HepG2 (cell line): ENCODE measurements at regions not wholly inside any gene's neighbourhood (a gene's known extent, or its start where the extent isn't known, plus 50 kb on each side); places are given as distances from the start of the nearest gene placed in this dataset.

ENCODE experiments used
- ATAC-seq: fragments of 200-7000 bp; cut with Tn5 transposase; 3 replicates; pipeline ENCODE4 v1.9.1; 2020; ENCODE audit warnings: mild to moderate bottlenecking, moderate library complexity
- BruUV-seq: library from RNA; stranded (reverse); fragments of 400-500 nt; replicated peaks from 2 replicates; lab custom pipeline; 2021; lab: Mats Ljungman, UMichigan
- CTCF ChIA-PET: fragments of 300-600 bp; formaldehyde crosslinking; extraction: SDS; loops from one replicate; lab custom pipeline; 2021; ENCODE audit warnings: low total read pairs, inconsistent platforms, low intra/inter-chr PET ratio; lab: Yijun Ruan, JAX
- POLR2A ChIA-PET: fragments of 350-600 bp; sonication (Branson Sonifier 250); formaldehyde crosslinking; loops from one replicate; lab custom pipeline; 2020; ENCODE audit warnings: antibody characterized with exemption, inconsistent platforms; lab: Yijun Ruan, JAX
- DNase-seq: peaks from one replicate; pipeline ENCODE4 v3.0.0-alpha.2; 2015; ENCODE audit warnings: low spot score
- FAIRE-seq: peaks from 3 replicates; lab custom pipeline; 2011; peaks lifted over from hg19 to GRCh38; lab: Jason Lieb, UNC
- H2AFZ ChIP-seq: one replicate; pipeline ENCODE4 v1.6.1; 2011; ENCODE audit warnings: low read length, inconsistent platforms
- H3K27ac ChIP-seq: fragments of 300-600 bp; 3 replicates; pipeline ENCODE4 v1.8.0; 2011; ENCODE audit warnings: mixed run types, mild to moderate bottlenecking, mixed read lengths, low read length, inconsistent platforms; ENCODE audit not compliant: insufficient read depth; ENCODE audit errors: extremely low read length
- H3K27me3 ChIP-seq, 2 experiments: fragments of 200-600 bp in 1 of 2; 2 replicates in 1 of 2; 3 replicates in 1 of 2; pipeline versions ENCODE4 v1.6.0 to v1.8.0; 2011; ENCODE audit warnings: low read length in 2 of 2, mild to moderate bottlenecking in 2 of 2, moderate library complexity in 2 of 2, inconsistent platforms in 1 of 2; ENCODE audit not compliant: insufficient read depth in 2 of 2, control insufficient read depth in 1 of 2
- H3K36me3 ChIP-seq, 2 experiments: fragments of 200-600 bp in 1 of 2; replicated peaks in 1 of 2; 2 replicates in 1 of 2; 3 replicates in 1 of 2; pipeline versions ENCODE4 v1.5.1 to v1.8.0; 2011; ENCODE audit warnings: low read length in 2 of 2, inconsistent platforms in 1 of 2; ENCODE audit not compliant: insufficient read depth in 2 of 2, control insufficient read depth in 1 of 2
- H3K4me1 ChIP-seq: 2 replicates; pipeline ENCODE4 v1.5.1; 2012; ENCODE audit warnings: low read length, inconsistent platforms; ENCODE audit not compliant: insufficient read depth
- H3K4me2 ChIP-seq: 2 replicates; pipeline ENCODE4 v1.6.0; 2011; ENCODE audit warnings: low read depth, low read length, inconsistent platforms
- H3K4me3 ChIP-seq, 3 experiments: fragments of 200-600 bp in 1 of 3; sonication (generic), shearing (Covaris generic) in 1 of 3; replicated peaks in 1 of 3; 2 replicates each; pipeline ENCODE4 v1.5.1; 2011 to 2016; ENCODE audit warnings: low read length in 3 of 3, inconsistent platforms in 2 of 3, low read depth in 2 of 3, mild to moderate bottlenecking in 2 of 3, control low read depth in 1 of 3, mixed read lengths in 1 of 3; ENCODE audit not compliant: insufficient read depth in 1 of 3
- H3K79me2 ChIP-seq: one replicate; pipeline ENCODE4 v1.6.1; 2011; ENCODE audit warnings: low read length, inconsistent platforms; ENCODE audit not compliant: insufficient read depth
- H3K9ac ChIP-seq: 2 replicates; pipeline ENCODE4 v1.6.0; 2011; ENCODE audit warnings: mild to moderate bottlenecking, low read depth, low read length, inconsistent platforms; ENCODE audit not compliant: insufficient read depth
- H3K9me3 ChIP-seq: 2 replicates; pipeline ENCODE4 v1.5.1; 2012; ENCODE audit warnings: mild to moderate bottlenecking, low read length
- H4K20me1 ChIP-seq: 2 replicates; pipeline ENCODE4 v1.6.0; 2011; ENCODE audit warnings: inconsistent platforms, mild to moderate bottlenecking, low read length, moderate library complexity; ENCODE audit not compliant: insufficient read depth
- BCLAF1 ChIP-seq: fragments of 450-650 bp; IDR thresholded peaks from 2 replicates; pipeline ENCODE4 v1.6.1; 2017; ENCODE audit warnings: mild to moderate bottlenecking
- SRSF1 ChIP-seq: fragments of 200-400 bp; formaldehyde crosslinking; optimal IDR thresholded peaks from 2 replicates; pipeline ENCODE3; 2017; ENCODE audit warnings: mild to moderate bottlenecking, low read depth, low read length, moderate library complexity
- ZFP37 ChIP-seq: sonication (generic); formaldehyde crosslinking; IDR thresholded peaks from 2 replicates; pipeline ENCODE4 v1.4.0; 2020; ENCODE audit warnings: missing genetic modification reagents, borderline replicate concordance
- ZNF83 ChIP-seq: sonication (generic); formaldehyde crosslinking; IDR thresholded peaks from 2 replicates; pipeline ENCODE4 v1.4.0; 2020; ENCODE audit warnings: missing genetic modification reagents, mild to moderate bottlenecking, borderline replicate concordance
- WGBS: methylation state at CpG from one replicate; pipeline ENCODE4 v1.1.6; 2017; ENCODE audit warnings: low lambda C conversion rate; 5-methylcytosine and 5-hydroxymethylcytosine counted together
- in situ Hi-C: cut with HindIII; loops from 2 replicates; pipeline ENCODE4 v1.10.0; 2017; ENCODE audit warnings: low pct_unique_long_range_greater_than_20kb; ENCODE audit not compliant: extremely low pct_ligation_motif_present
- intact Hi-C: fragments of 100-400 bp; cut with micrococcal nuclease; formaldehyde crosslinking; loops from one replicate; pipeline ENCODE4 v1.10.0; 2022; ENCODE audit not compliant: unreplicated experiment
- TF ChIP-seq, protein P1 (sequence below), 2 experiments: IDR thresholded peaks; 2 replicates each; pipeline ENCODE4 v1.6.1; 2011 to 2012; ENCODE audit warnings: low read length in 2 of 2, borderline replicate concordance in 1 of 2, low read depth in 1 of 2, mild to moderate bottlenecking in 1 of 2, moderate library complexity in 1 of 2

- Histone ChIP-seq H3K79me2 (no peaks in the 10 kb centered on the region), H3K36me3 (no peaks in the 10 kb centered on the region), H3K27ac (no peak overlapping the region), H3K9ac (no peak overlapping the region), H3K4me3 (no peak overlapping the region), H3K9me3 (peaks cover 28% of the 10 kb centered on the region), H3K4me1 (no peaks in the 10 kb centered on the region), H2AFZ (no peak overlapping the region), H3K4me2 (no peak overlapping the region), H4K20me1 (no peaks in the 10 kb centered on the region), H3K27me3 (peaks cover 4 to 28% of the 10 kb centered on the region in 2 experiments; a peak in 3 of 5 replicates)
- in situ Hi-C loops, result no loop called here
- intact Hi-C loops, result no loop called here
- BruUV-seq, result no TSS peak
- POLR2A ChIA-PET, result no interaction called here
- no peak for FAIRE-seq
- no peak for ATAC-seq
- no peak for DNase-seq
- CTCF ChIA-PET, result no interaction called here
- 0% methylated on average over 1 of the region's 12 CpGs for WGBS
- TF ChIP-seq ZNF83, result no peak
- TF ChIP-seq BCLAF1, result no peak
- no peak for TF ChIP-seq ZFP37 (CRISPR knock-in tag)
- TF ChIP-seq, protein P1, sequence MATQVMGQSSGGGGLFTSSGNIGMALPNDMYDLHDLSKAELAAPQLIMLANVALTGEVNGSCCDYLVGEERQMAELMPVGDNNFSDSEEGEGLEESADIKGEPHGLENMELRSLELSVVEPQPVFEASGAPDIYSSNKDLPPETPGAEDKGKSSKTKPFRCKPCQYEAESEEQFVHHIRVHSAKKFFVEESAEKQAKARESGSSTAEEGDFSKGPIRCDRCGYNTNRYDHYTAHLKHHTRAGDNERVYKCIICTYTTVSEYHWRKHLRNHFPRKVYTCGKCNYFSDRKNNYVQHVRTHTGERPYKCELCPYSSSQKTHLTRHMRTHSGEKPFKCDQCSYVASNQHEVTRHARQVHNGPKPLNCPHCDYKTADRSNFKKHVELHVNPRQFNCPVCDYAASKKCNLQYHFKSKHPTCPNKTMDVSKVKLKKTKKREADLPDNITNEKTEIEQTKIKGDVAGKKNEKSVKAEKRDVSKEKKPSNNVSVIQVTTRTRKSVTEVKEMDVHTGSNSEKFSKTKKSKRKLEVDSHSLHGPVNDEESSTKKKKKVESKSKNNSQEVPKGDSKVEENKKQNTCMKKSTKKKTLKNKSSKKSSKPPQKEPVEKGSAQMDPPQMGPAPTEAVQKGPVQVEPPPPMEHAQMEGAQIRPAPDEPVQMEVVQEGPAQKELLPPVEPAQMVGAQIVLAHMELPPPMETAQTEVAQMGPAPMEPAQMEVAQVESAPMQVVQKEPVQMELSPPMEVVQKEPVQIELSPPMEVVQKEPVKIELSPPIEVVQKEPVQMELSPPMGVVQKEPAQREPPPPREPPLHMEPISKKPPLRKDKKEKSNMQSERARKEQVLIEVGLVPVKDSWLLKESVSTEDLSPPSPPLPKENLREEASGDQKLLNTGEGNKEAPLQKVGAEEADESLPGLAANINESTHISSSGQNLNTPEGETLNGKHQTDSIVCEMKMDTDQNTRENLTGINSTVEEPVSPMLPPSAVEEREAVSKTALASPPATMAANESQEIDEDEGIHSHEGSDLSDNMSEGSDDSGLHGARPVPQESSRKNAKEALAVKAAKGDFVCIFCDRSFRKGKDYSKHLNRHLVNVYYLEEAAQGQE (IDR thresholded peaks at IDR 0.05; ENCODE audit: borderline replicate concordance in 1 of 2, low read depth in 1 of 2, low read length in 2 of 2), result peak in 1 of 2 experiments; percentile 60; a peak in 1 of 4 replicates
- TF ChIP-seq SRSF1, result no peak
Measured at GRCh38 chr22:44609400-44609988, 92.5 kb upstream of the PRR5 start.
